Activated T-cell treated with anti-CD3 and anti-CD28 coated beads, Interleukin-2, amount 50 U/mL, for 4 hours (primary cell): ENCODE measurements at regions not wholly inside any gene's neighbourhood (a gene's known extent, or its start where the extent isn't known, plus 50 kb on each side); places are given as distances from the start of the nearest gene placed in this dataset.

Experiments
- ATAC-seq, 2 donors: fragments of 200-7000 bp; cut with Tn5 transposase; one replicate each; pipeline ENCODE4 v1.10.0; 2021
- DNase-seq: peaks from one replicate; pipeline ENCODE4 v3.0.0-alpha.2; 2020
- H3K27me3 Mint-ChIP-seq: one replicate; pipeline ENCODE4 v1.8.0; 2021; ENCODE audit warnings: low read depth, mixed read lengths
- H3K36me3 Mint-ChIP-seq: one replicate; pipeline ENCODE4 v1.8.0; 2022; ENCODE audit warnings: mixed read lengths; ENCODE audit not compliant: insufficient read depth
- H3K4me1 Mint-ChIP-seq: one replicate; pipeline ENCODE4 v1.8.0; 2021; ENCODE audit warnings: low read depth, mixed read lengths
- H3K4me3 Mint-ChIP-seq: one replicate; pipeline ENCODE4 v1.8.0; 2021; ENCODE audit warnings: mild to moderate bottlenecking, moderate library complexity, mixed read lengths
- H3K9me3 Mint-ChIP-seq: one replicate; pipeline ENCODE4 v1.8.0; 2021; ENCODE audit warnings: mixed read lengths

GRCh38 chr6:47360388-47360787, 50.7 kb upstream of the TNFRSF21 start:
- no peak for ATAC-seq
- no peaks in the 10 kb centered on the region for H3K9me3 Mint-ChIP-seq
- peaks cover 10% of the 10 kb centered on the region for H3K27me3 Mint-ChIP-seq
- H3K4me1 Mint-ChIP-seq: no peaks in the 10 kb centered on the region
- no peak for DNase-seq
- no peaks in the 10 kb centered on the region for H3K36me3 Mint-ChIP-seq
- H3K4me3 Mint-ChIP-seq: no peak overlapping the region

DNA sequence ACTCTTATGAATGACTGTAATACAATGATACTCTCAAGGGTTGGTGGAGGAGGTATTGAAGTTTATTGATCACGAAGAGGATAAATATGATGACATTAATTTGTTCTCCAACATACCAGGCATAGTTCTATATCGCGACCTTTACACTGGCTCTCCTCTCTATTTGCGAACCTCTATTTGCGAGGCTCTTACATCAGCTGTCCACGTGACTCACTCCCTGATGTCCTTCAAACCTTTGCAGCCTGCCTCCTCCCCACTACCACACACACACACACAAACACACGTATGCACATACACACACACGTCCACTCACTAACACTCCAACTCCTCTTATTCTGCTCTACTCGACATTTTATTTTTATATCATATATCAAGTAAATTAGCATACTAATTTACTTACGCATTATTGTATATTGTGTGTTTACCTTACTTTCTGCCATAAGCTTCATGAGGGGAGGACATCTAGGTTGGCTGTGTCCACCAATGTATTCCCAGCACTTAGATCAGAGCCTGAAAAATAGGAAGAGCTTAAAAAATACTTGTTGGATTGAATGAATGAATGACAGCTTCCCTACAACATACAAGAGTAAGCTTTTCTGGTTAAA, 53.3 kb upstream of the TNFRSF21 start:
- ATAC-seq (no peak), DNase-seq (no peak)
- no peaks in the 10 kb centered on the region for H3K9me3 Mint-ChIP-seq
- no peak overlapping the region for H3K4me3 Mint-ChIP-seq
- H3K36me3 Mint-ChIP-seq: no peaks in the 10 kb centered on the region
- no peaks in the 10 kb centered on the region for H3K4me1 Mint-ChIP-seq
- H3K27me3 Mint-ChIP-seq: peaks cover 7% of the 10 kb centered on the region

GRCh38 chr6:47363736-47364135, 54.0 kb upstream of the TNFRSF21 start:
- DNase-seq (no peak), ATAC-seq (no peak)
- H3K9me3 Mint-ChIP-seq: no peaks in the 10 kb centered on the region
- peaks cover 7% of the 10 kb centered on the region for H3K27me3 Mint-ChIP-seq
- H3K36me3 Mint-ChIP-seq: no peaks in the 10 kb centered on the region
- no peak overlapping the region for H3K4me3 Mint-ChIP-seq
- H3K4me1 Mint-ChIP-seq: no peaks in the 10 kb centered on the region

GRCh38 chr6:47366335-47366890, 56.7 kb upstream of the TNFRSF21 start:
- no peak for DNase-seq
- no peak overlapping the region for H3K4me3 Mint-ChIP-seq
- H3K4me1 Mint-ChIP-seq: no peaks in the 10 kb centered on the region
- H3K27me3 Mint-ChIP-seq: peaks cover 7% of the 10 kb centered on the region
- H3K36me3 Mint-ChIP-seq: no peaks in the 10 kb centered on the region
- no peak for ATAC-seq
- H3K9me3 Mint-ChIP-seq: no peaks in the 10 kb centered on the region

- Mint-ChIP-seq H3K9me3 (no peaks in the 10 kb centered on the region), H3K36me3 (no peaks in the 10 kb centered on the region), H3K4me3 (no peak overlapping the region), H3K4me1 (no peaks in the 10 kb centered on the region), H3K27me3 (no peaks in the 10 kb centered on the region)
- no peak for ATAC-seq
- DNase-seq: no peak
Observed at GRCh38 chr6:47371139-47371869, 61.6 kb upstream of the TNFRSF21 start.

DNA sequence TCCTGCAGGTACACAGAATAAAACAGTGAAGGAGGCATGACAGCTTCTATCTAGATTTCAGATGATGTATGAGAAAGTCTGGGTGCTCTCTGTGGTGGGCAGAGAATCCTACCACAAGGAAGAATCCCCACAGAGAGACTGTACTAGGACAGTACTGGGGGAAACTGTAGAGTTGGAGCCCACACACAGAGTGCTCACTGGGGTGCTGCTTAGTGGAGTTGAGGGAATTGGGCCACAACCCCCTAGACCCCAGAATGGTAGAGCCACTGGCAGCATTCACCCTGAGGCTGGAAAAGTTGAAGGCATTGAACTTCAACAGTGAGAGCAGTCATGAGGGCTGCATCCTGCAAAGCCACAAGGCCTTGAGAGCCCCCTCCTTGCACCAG, 62.2 kb upstream of the TNFRSF21 start:
- Mint-ChIP-seq H3K4me1 (no peaks in the 10 kb centered on the region), H3K27me3 (no peaks in the 10 kb centered on the region), H3K36me3 (no peaks in the 10 kb centered on the region), H3K4me3 (no peak overlapping the region), H3K9me3 (no peaks in the 10 kb centered on the region)
- no peak for ATAC-seq
- no peak for DNase-seq

DNA sequence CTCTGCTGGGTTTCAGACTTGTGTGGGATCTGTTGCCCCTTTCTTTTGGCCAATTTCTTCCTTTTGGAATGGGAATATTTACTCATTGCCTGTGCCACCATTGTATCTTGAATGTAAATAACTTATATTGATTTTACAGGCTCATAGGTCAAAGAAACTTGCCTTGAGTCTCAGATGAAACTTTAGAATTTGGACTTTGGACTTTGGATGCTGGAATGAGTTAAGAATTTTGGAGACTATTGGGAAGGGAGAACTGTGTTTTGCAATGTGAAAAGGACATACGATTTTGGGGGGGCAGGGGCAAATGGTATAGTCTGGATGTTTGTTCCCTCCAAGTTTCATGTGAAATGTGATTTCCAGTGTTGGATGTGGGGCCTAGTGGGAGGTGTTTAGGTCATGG, 62.6 kb upstream of the TNFRSF21 start:
- no peak for ATAC-seq
- Mint-ChIP-seq H3K9me3 (no peaks in the 10 kb centered on the region), H3K36me3 (no peaks in the 10 kb centered on the region), H3K27me3 (no peaks in the 10 kb centered on the region), H3K4me1 (no peaks in the 10 kb centered on the region), H3K4me3 (no peak overlapping the region)
- no peak for DNase-seq

GRCh38 chr6:47375426-47375825, 65.7 kb upstream of the TNFRSF21 start:
- Mint-ChIP-seq H3K36me3 (no peaks in the 10 kb centered on the region), H3K27me3 (peaks cover 5% of the 10 kb centered on the region), H3K4me3 (no peak overlapping the region), H3K9me3 (no peaks in the 10 kb centered on the region), H3K4me1 (no peaks in the 10 kb centered on the region)
- ATAC-seq: no peak
- no peak for DNase-seq

GRCh38 chr6:47376930-47377329, 67.2 kb upstream of the TNFRSF21 start:
- ATAC-seq (peak in 1 of 2 donors; percentile 34), DNase-seq (no peak)
- no peak overlapping the region for H3K4me3 Mint-ChIP-seq
- peaks cover 5% of the 10 kb centered on the region for H3K27me3 Mint-ChIP-seq
- H3K9me3 Mint-ChIP-seq: no peaks in the 10 kb centered on the region
- H3K36me3 Mint-ChIP-seq: no peaks in the 10 kb centered on the region
- H3K4me1 Mint-ChIP-seq: no peaks in the 10 kb centered on the region

DNA sequence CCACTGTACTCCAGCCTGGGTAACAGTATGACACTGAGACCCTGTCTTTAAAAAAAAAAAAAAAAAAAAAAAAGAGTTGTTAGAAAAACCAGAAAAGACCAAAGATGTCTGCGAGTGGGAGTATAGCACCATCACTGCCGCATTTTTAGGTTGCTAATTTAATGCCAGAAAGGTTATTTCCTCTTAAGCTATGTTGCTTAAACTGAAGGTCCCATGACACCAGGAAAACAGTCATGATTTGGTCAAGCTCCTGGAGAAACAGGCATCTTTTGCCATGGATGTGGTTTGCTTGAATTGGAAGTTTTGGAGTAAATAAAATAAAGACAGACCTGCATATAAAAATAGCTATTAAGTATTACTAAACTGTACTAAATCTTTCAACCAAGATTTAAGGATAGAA, 68.3 kb upstream of the TNFRSF21 start:
- Mint-ChIP-seq H3K4me1 (no peaks in the 10 kb centered on the region), H3K36me3 (no peaks in the 10 kb centered on the region), H3K27me3 (peaks cover 7% of the 10 kb centered on the region), H3K9me3 (no peaks in the 10 kb centered on the region), H3K4me3 (no peak overlapping the region)
- no peak for ATAC-seq
- DNase-seq: no peak

DNA sequence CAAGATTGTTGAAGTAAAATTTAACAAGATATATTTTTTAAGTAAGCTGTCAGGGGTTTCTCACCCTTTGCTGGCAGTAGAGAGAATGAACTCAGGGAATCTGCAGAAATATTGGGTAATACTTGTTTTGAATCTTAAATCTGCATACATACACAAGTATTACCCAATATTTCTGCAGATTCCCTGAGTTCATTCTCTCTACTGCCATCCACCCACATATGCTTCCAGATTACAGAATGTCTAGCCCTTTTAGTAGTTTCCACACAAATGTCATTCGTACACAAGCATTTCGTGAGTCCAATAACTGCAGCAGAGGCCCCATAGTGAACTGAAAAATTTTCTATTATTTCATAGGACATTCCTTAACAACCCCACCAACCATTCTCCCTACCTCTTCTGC, 69.6 kb upstream of the TNFRSF21 start:
- Mint-ChIP-seq H3K9me3 (peaks cover 4% of the 10 kb centered on the region), H3K4me3 (no peak overlapping the region), H3K4me1 (no peaks in the 10 kb centered on the region), H3K27me3 (peaks cover 7% of the 10 kb centered on the region), H3K36me3 (no peaks in the 10 kb centered on the region)
- DNase-seq: no peak
- ATAC-seq: no peak

DNA sequence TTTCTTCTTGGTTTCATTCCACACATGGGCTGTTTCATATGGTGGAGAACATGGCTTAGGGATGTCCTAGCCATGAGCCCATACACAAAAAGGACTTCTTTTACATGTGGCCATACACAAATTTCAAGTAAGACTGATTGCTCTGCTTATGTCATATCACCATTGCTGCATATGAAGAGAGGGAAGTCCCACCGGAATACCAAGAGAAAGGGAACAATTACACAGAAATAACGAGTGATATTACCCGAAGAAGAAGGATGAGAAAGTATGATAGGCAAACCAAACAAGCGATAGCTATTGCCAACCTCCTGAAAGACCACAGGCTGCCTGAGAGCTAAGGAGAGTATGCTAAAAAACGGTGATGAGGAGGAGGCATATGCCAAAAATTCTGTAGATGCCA, 70.5 kb upstream of the TNFRSF21 start:
- ATAC-seq (no peak), DNase-seq (no peak)
- Mint-ChIP-seq H3K4me1 (no peaks in the 10 kb centered on the region), H3K36me3 (no peaks in the 10 kb centered on the region), H3K4me3 (no peak overlapping the region), H3K27me3 (peaks cover 7% of the 10 kb centered on the region), H3K9me3 (peaks cover 4% of the 10 kb centered on the region)

- DNase-seq (no peak), ATAC-seq (no peak)
- H3K4me3 Mint-ChIP-seq: no peak overlapping the region
- peaks cover 4% of the 10 kb centered on the region for H3K9me3 Mint-ChIP-seq
- no peaks in the 10 kb centered on the region for H3K4me1 Mint-ChIP-seq
- no peaks in the 10 kb centered on the region for H3K36me3 Mint-ChIP-seq
- H3K27me3 Mint-ChIP-seq: peaks cover 7% of the 10 kb centered on the region
Observed at GRCh38 chr6:47381036-47381435, 71.3 kb upstream of the TNFRSF21 start.

- no peak for ATAC-seq
- peaks cover 17% of the 10 kb centered on the region for H3K9me3 Mint-ChIP-seq
- no peaks in the 10 kb centered on the region for H3K36me3 Mint-ChIP-seq
- no peaks in the 10 kb centered on the region for H3K4me1 Mint-ChIP-seq
- no peak overlapping the region for H3K4me3 Mint-ChIP-seq
- no peak for DNase-seq
- peaks cover 6% of the 10 kb centered on the region for H3K27me3 Mint-ChIP-seq
Observed at GRCh38 chr6:47383360-47383759, 73.7 kb upstream of the TNFRSF21 start.

GRCh38 chr6:47391675-47392074, 82.0 kb upstream of the TNFRSF21 start:
- Mint-ChIP-seq H3K4me3 (no peak overlapping the region), H3K36me3 (peaks cover 2% of the 10 kb centered on the region), H3K27me3 (peaks cover 12% of the 10 kb centered on the region), H3K9me3 (peaks cover 15% of the 10 kb centered on the region), H3K4me1 (no peaks in the 10 kb centered on the region)
- DNase-seq (no peak), ATAC-seq (no peak)
